ENCODE measurements at regions not wholly inside any gene's neighbourhood (a gene's known extent, or its start where the extent isn't known, plus 50 kb on each side); places are given as distances from the start of the nearest gene placed in this dataset.

GRCh38 chr6:23087471-23087870 lies 518.1 kb downstream of the HDGFL1 start:
- Mint-ChIP-seq H3K27me3 (ENCODE audit: low read depth) (no peaks in the 10 kb centered on the region; the same call in 1 of the 2 replicates), H3K4me1 (no peaks in the 10 kb centered on the region), H3K4me3 (no peak overlapping the region), H3K36me3 (ENCODE audit: insufficient read depth in 1 of 3, low read depth in 3 of 3) (no peaks in the 10 kb centered on the region), H3K27ac (no peak overlapping the region), H3K9me3 (no peaks in the 10 kb centered on the region; a peak in 2 of 5 replicates)
- no peaks in the 10 kb centered on the region for H3K23me2 ChIP-seq (ENCODE audit: insufficient read length, low read depth, low read length, poor library complexity, severe bottlenecking)
- no peak for DNase-seq
- no peak overlapping the region for H3K4ac ChIP-seq (ENCODE audit: low read depth, low read length)
- no peak overlapping the region for H2BK120ac ChIP-seq (ENCODE audit: low read depth, low read length, poor library complexity, severe bottlenecking)
- H4K91ac ChIP-seq (ENCODE audit: insufficient read length, low read depth, low read length), result no peak overlapping the region
- no peak overlapping the region for H2BK20ac ChIP-seq (ENCODE audit: low read depth, low read length, poor library complexity, severe bottlenecking)
- no peak overlapping the region for H2BK15ac ChIP-seq (ENCODE audit: low read depth, low read length)
- no peak overlapping the region for H3K23ac ChIP-seq (ENCODE audit: insufficient read length, low read depth, low read length)
- H3K56ac ChIP-seq (ENCODE audit: insufficient read length, low read depth, low read length), result no peak overlapping the region
- no peak overlapping the region for H2AK5ac ChIP-seq (ENCODE audit: insufficient read length, low read length)
- H3K27me3 ChIP-seq (ENCODE audit: insufficient read depth, low read length), result no peaks in the 10 kb centered on the region
- no peak overlapping the region for H3K18ac ChIP-seq (ENCODE audit: insufficient read length, low read depth, low read length)
- H4K8ac ChIP-seq (replicated peaks; ENCODE audit: insufficient read length, low read depth, low read length), result no peak overlapping the region
- H2BK12ac ChIP-seq (ENCODE audit: insufficient read length, low read depth, low read length), result no peak overlapping the region
- H3K79me2 ChIP-seq (ENCODE audit: insufficient read depth, low read length), result no peaks in the 10 kb centered on the region
- no peak overlapping the region for H3K27ac ChIP-seq (ENCODE audit: insufficient read length, low read depth, low read length)
- no peak overlapping the region for H3K9ac ChIP-seq (ENCODE audit: extremely low read depth, insufficient read length, low read length)
- H3K4me2 ChIP-seq (ENCODE audit: insufficient read depth, insufficient read length, low read length), result no peak overlapping the region
- no peak overlapping the region for H2BK5ac ChIP-seq (ENCODE audit: insufficient read length, low read length)
- no peak overlapping the region for H3T11ph ChIP-seq (ENCODE audit: low read length)
- no peak for TF ChIP-seq CTCF (conservative IDR thresholded peaks at IDR 0.05)
- no peaks in the 10 kb centered on the region for H3K79me1 ChIP-seq (ENCODE audit: insufficient read depth, low read depth, low read length, poor library complexity, severe bottlenecking)
- H4K5ac ChIP-seq (ENCODE audit: insufficient read length, low read depth, low read length), result no peak overlapping the region
- H3K4me1 ChIP-seq (ENCODE audit: insufficient read depth, low read length), result no peaks in the 10 kb centered on the region
- no peaks in the 10 kb centered on the region for H3K9me3 ChIP-seq (ENCODE audit: control insufficient read depth, low read depth, low read length)
- H2AFZ ChIP-seq (ENCODE audit: low read length), result no peak overlapping the region
- no peak overlapping the region for H3K14ac ChIP-seq (ENCODE audit: insufficient read depth, low read length)
- no peaks in the 10 kb centered on the region for H4K20me1 ChIP-seq (ENCODE audit: control insufficient read depth, insufficient read depth, insufficient read length)
